Keratinocyte (primary cell): ENCODE measurements at regions not wholly inside any gene's neighbourhood (a gene's known extent, or its start where the extent isn't known, plus 50 kb on each side); places are given as distances from the start of the nearest gene placed in this dataset.

Experiments
- DNase-seq: peaks from one replicate; pipeline ENCODE4 v3.0.0-alpha.2; 2011; ENCODE audit warnings: low read depth, missing footprints, low spot score
- FAIRE-seq: peaks from 2 replicates; lab custom pipeline; 2011; peaks lifted over from hg19 to GRCh38; lab: Jason Lieb, UNC
- H2AFZ ChIP-seq: 2 replicates; pipeline ENCODE4 v1.6.0; 2012; ENCODE audit warnings: low read length, control low read depth, inconsistent platforms; ENCODE audit not compliant: control insufficient read depth
- H3K27ac ChIP-seq: 2 replicates; pipeline ENCODE4 v1.5.1; 2011; ENCODE audit warnings: low read length; ENCODE audit not compliant: control insufficient read depth, insufficient read depth
- H3K27me3 ChIP-seq: 3 replicates; pipeline ENCODE4 v1.6.0; 2011; ENCODE audit warnings: low read length; ENCODE audit not compliant: control insufficient read depth, insufficient read depth; ENCODE audit errors: extremely low read depth
- H3K36me3 ChIP-seq, 2 experiments: 2 replicates in 1 of 2; 3 replicates in 1 of 2; pipeline ENCODE4 v1.5.1; 2011; ENCODE audit warnings: low read length in 2 of 2, mild to moderate bottlenecking in 1 of 2; ENCODE audit not compliant: control insufficient read depth in 2 of 2, insufficient read depth in 2 of 2; ENCODE audit errors: extremely low read depth in 1 of 2
- H3K4me1 ChIP-seq: 3 replicates; pipeline ENCODE4 v1.5.1; 2011; ENCODE audit warnings: low read length; ENCODE audit not compliant: control insufficient read depth, insufficient read depth; ENCODE audit errors: extremely low read depth
- H3K4me2 ChIP-seq: 3 replicates; pipeline ENCODE4 v1.6.0; 2011; ENCODE audit warnings: low read depth, low read length; ENCODE audit not compliant: control insufficient read depth, insufficient read depth; ENCODE audit errors: extremely low read depth
- H3K4me3 ChIP-seq, 3 experiments: fragments of 200-600 bp in 1 of 3; sonication (generic) in 1 of 3; 2 replicates in 2 of 3; 3 replicates in 1 of 3; pipeline ENCODE4 v1.5.1; 2011 to 2016; ENCODE audit warnings: low read length in 3 of 3, mild to moderate bottlenecking in 3 of 3, control low read depth in 2 of 3, inconsistent platforms in 1 of 3, low read depth in 1 of 3, mixed read lengths in 1 of 3, mixed run types in 1 of 3, moderate library complexity in 1 of 3; ENCODE audit not compliant: control insufficient read depth in 2 of 3, insufficient read depth in 2 of 3; ENCODE audit errors: extremely low read depth in 1 of 3
- H3K79me2 ChIP-seq: 2 replicates; pipeline ENCODE4 v1.6.0; 2012; ENCODE audit warnings: low read length; ENCODE audit not compliant: control insufficient read depth, insufficient read depth
- H3K9ac ChIP-seq: 3 replicates; pipeline ENCODE4 v1.6.0; 2011; ENCODE audit warnings: low read length; ENCODE audit not compliant: control insufficient read depth, insufficient read depth; ENCODE audit errors: extremely low read depth
- H3K9me1 ChIP-seq: 3 replicates; pipeline ENCODE4 v1.6.0; 2011; ENCODE audit warnings: low read length; ENCODE audit not compliant: control insufficient read depth, insufficient read depth; ENCODE audit errors: extremely low read depth
- H3K9me3 ChIP-seq: 2 replicates; pipeline ENCODE4 v1.5.1; 2012; ENCODE audit warnings: low read depth, low read length; ENCODE audit not compliant: control insufficient read depth
- H4K20me1 ChIP-seq: 3 replicates; pipeline ENCODE4 v1.6.0; 2011; ENCODE audit warnings: low read length; ENCODE audit not compliant: control insufficient read depth, insufficient read depth; ENCODE audit errors: extremely low read depth
- CTCF ChIP-seq, 3 experiments: IDR thresholded peaks in 1 of 3; conservative IDR thresholded peaks in 1 of 3; optimal IDR thresholded peaks in 1 of 3; 2 replicates in 2 of 3; 3 replicates in 1 of 3; pipeline versions ENCODE3 to v1.5.1; 2011; ENCODE audit warnings: low read length in 3 of 3, mild to moderate bottlenecking in 3 of 3, moderate library complexity in 2 of 3, control low read depth in 1 of 3, inconsistent platforms in 1 of 3; ENCODE audit not compliant: insufficient read depth in 2 of 3; ENCODE audit errors: extremely low read depth in 1 of 3
- EZH2 ChIP-seq: IDR thresholded peaks from one replicate; pipeline ENCODE4 v1.6.1; 2012; ENCODE audit warnings: inconsistent platforms, mild to moderate bottlenecking, low read length, moderate library complexity
- dilution Hi-C: fragments of 300-500 bp; cut with MboI; formaldehyde crosslinking; loops from one replicate; pipeline ENCODE4 v1.7.0; 2020; ENCODE audit warnings: low sequenced_read_pairs; ENCODE audit not compliant: extremely low pct_ligation_motif_present

- dilution Hi-C loops: no loop called here
- no peak overlapping the region for H3K27ac ChIP-seq
- no peak for FAIRE-seq
Observed at GRCh38 chr2:62573936-62574335, 67.9 kb upstream of the TMEM17 start.

DNA sequence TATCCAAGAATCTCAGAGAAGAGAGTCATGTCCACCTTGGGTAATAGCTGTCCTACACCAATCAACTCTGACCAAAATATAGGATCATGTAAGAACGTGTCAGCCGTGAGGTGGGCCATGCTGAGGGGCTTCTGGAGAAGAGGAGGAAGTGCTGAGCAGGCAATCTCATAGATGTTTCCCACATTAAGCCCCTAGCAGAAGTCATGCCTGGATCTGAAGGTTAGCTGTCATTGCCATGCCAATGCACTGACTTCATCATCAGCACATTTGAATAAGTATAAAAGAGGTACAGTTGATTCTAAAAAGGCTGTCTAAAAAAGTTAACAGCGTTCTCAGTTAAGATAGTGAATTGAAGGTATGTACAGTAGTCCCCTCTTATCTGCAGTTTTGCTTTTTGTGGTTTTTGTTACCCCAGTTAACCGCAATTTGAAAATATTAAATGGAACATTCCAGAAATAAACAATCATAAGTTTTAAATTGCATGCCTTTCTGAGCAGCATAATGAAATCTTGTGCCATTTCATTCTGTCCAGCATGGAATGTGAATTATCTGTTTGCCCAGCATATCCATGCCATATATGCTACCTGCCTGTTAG is 67.2 kb upstream of the TMEM17 start:
- Histone ChIP-seq H4K20me1 (no peaks in the 10 kb centered on the region), H3K4me2 (peak overlapping the region; percentile 3), H2AFZ (peak overlapping the region; percentile 32), H3K9ac (no peak overlapping the region), H3K9me3 (no peaks in the 10 kb centered on the region), H3K4me3 (no peak overlapping the region), H3K9me1 (no peaks in the 10 kb centered on the region), H3K4me1 (peaks cover 32% of the 10 kb centered on the region), H3K27ac (no peak overlapping the region), H3K27me3 (no peaks in the 10 kb centered on the region), H3K79me2 (no peaks in the 10 kb centered on the region), H3K36me3 (peaks cover 0 to 3% of the 10 kb centered on the region in 2 experiments)
- TF ChIP-seq EZH2: no peak
- no peak for TF ChIP-seq CTCF (optimal IDR thresholded peaks at IDR 0.05 in 1 of 3, IDR thresholded peaks at IDR 0.05 in 1 of 3, conservative IDR thresholded peaks at IDR 0.05 in 1 of 3; ENCODE audit: extremely low read depth in 1 of 3, insufficient read depth in 2 of 3, low read length in 3 of 3)
- DNase-seq: no peak
- FAIRE-seq: peak; percentile 67
- dilution Hi-C loops: no loop called here

More at GRCh38 chr2:62573936-62574335, 67.9 kb upstream of the TMEM17 start:
- Histone ChIP-seq H2AFZ (no peak overlapping the region), H3K79me2 (no peaks in the 10 kb centered on the region), H3K9me1 (no peaks in the 10 kb centered on the region), H3K36me3 (peaks cover 0 to 3% of the 10 kb centered on the region in 2 experiments), H3K4me1 (peaks cover 40% of the 10 kb centered on the region), H3K9ac (no peak overlapping the region), H3K4me3 (no peak overlapping the region), H3K27me3 (no peaks in the 10 kb centered on the region), H3K4me2 (no peak overlapping the region), H4K20me1 (no peaks in the 10 kb centered on the region), H3K9me3 (no peaks in the 10 kb centered on the region)
- no peak for TF ChIP-seq CTCF (optimal IDR thresholded peaks at IDR 0.05 in 1 of 3, IDR thresholded peaks at IDR 0.05 in 1 of 3, conservative IDR thresholded peaks at IDR 0.05 in 1 of 3; ENCODE audit: extremely low read depth in 1 of 3, insufficient read depth in 2 of 3, low read length in 3 of 3)
- no peak for TF ChIP-seq EZH2
- no peak for DNase-seq
